ENCODE measurements at regions not wholly inside any gene's neighbourhood (a gene's known extent, or its start where the extent isn't known, plus 50 kb on each side); places are given as distances from the start of the nearest gene placed in this dataset.

DNA sequence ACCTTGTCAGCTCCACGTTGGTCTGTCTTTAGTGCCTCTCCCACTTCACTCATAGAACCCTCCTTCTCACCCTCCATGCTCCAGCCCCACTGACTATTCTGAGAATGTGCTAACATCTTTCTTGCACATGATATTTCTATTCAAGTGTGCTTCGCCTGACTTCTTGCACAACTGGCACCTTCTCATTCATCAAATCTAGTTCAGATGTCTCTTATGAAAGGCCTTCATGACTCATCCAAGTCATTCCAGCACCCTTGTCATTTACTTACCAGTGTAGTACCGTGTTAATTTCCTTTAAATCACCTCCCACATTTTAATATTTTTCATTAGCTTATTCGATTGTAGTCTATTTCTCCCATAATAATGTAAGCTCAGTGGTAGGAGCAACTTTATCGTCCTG lies 197.8 kb upstream of the PIRT start:
- Histone ChIP-seq H3K4me3 (replicated peaks; ENCODE audit: low read depth, low read length) (no peak overlapping the region), H3K27me3 (replicated peaks; ENCODE audit: control insufficient read depth, insufficient read depth, low read length) (no peaks in the 10 kb centered on the region), H3K36me3 (ENCODE audit: control insufficient read depth, insufficient read depth, low read length) (no peaks in the 10 kb centered on the region)
- no peak for DNase-seq (ENCODE audit: extremely low read depth, insufficient read length)
- TF ChIP-seq, protein P1, sequence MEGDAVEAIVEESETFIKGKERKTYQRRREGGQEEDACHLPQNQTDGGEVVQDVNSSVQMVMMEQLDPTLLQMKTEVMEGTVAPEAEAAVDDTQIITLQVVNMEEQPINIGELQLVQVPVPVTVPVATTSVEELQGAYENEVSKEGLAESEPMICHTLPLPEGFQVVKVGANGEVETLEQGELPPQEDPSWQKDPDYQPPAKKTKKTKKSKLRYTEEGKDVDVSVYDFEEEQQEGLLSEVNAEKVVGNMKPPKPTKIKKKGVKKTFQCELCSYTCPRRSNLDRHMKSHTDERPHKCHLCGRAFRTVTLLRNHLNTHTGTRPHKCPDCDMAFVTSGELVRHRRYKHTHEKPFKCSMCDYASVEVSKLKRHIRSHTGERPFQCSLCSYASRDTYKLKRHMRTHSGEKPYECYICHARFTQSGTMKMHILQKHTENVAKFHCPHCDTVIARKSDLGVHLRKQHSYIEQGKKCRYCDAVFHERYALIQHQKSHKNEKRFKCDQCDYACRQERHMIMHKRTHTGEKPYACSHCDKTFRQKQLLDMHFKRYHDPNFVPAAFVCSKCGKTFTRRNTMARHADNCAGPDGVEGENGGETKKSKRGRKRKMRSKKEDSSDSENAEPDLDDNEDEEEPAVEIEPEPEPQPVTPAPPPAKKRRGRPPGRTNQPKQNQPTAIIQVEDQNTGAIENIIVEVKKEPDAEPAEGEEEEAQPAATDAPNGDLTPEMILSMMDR (IDR thresholded peaks at IDR 0.05; ENCODE audit: insufficient read depth, low read length, poor library complexity, severe bottlenecking) = no peak

GRCh38 chr17:11031787-11032186 lies 193.9 kb upstream of the PIRT start:
- no peak for DNase-seq (ENCODE audit: extremely low read depth, insufficient read length)
- Histone ChIP-seq H3K27me3 (replicated peaks; ENCODE audit: control insufficient read depth, insufficient read depth, low read length) (no peaks in the 10 kb centered on the region), H3K4me3 (replicated peaks; ENCODE audit: low read depth, low read length) (no peak overlapping the region), H3K36me3 (ENCODE audit: control insufficient read depth, insufficient read depth, low read length) (no peaks in the 10 kb centered on the region)
- TF ChIP-seq, protein P1 (IDR thresholded peaks at IDR 0.05; ENCODE audit: insufficient read depth, low read length, poor library complexity, severe bottlenecking) = no peak

GRCh38 chr17:11029791-11030190 lies 191.9 kb upstream of the PIRT start:
- TF ChIP-seq, protein P1 (IDR thresholded peaks at IDR 0.05; ENCODE audit: insufficient read depth, low read length, poor library complexity, severe bottlenecking) = no peak
- no peaks in the 10 kb centered on the region for H3K27me3 ChIP-seq (replicated peaks; ENCODE audit: control insufficient read depth, insufficient read depth, low read length)
- DNase-seq (ENCODE audit: extremely low read depth, insufficient read length) = no peak
- no peak overlapping the region for H3K4me3 ChIP-seq (replicated peaks; ENCODE audit: low read depth, low read length)
- H3K36me3 ChIP-seq (ENCODE audit: control insufficient read depth, insufficient read depth, low read length) = no peaks in the 10 kb centered on the region

- no peaks in the 10 kb centered on the region for H3K36me3 ChIP-seq (ENCODE audit: control insufficient read depth, insufficient read depth, low read length)
- DNase-seq (ENCODE audit: extremely low read depth, insufficient read length) = no peak
- H3K4me3 ChIP-seq (replicated peaks; ENCODE audit: low read depth, low read length) = no peak overlapping the region
- no peaks in the 10 kb centered on the region for H3K27me3 ChIP-seq (replicated peaks; ENCODE audit: control insufficient read depth, insufficient read depth, low read length)
- TF ChIP-seq, protein P1 (IDR thresholded peaks at IDR 0.05; ENCODE audit: insufficient read depth, low read length, poor library complexity, severe bottlenecking) = no peak
Observed at GRCh38 chr17:11028349-11028748, 190.5 kb upstream of the PIRT start.

- TF ChIP-seq, protein P1 (IDR thresholded peaks at IDR 0.05; ENCODE audit: insufficient read depth, low read length, poor library complexity, severe bottlenecking) = no peak
- Histone ChIP-seq H3K36me3 (ENCODE audit: control insufficient read depth, insufficient read depth, low read length) (no peaks in the 10 kb centered on the region), H3K4me3 (replicated peaks; ENCODE audit: low read depth, low read length) (no peak overlapping the region), H3K27me3 (replicated peaks; ENCODE audit: control insufficient read depth, insufficient read depth, low read length) (no peaks in the 10 kb centered on the region)
- no peak for DNase-seq (ENCODE audit: extremely low read depth, insufficient read length)
Observed at GRCh38 chr17:11026903-11027302, 189.0 kb upstream of the PIRT start.

Data from GM06990 (cell line).